Stimulated activated CD4-positive, alpha-beta T cell treated with anti-CD3 and anti-CD28 coated beads, Interleukin-12 subunit alpha, Interleukin-12 subunit beta, amount 100 ng/mL, for 24 hours (primary cell): ENCODE measurements at regions not wholly inside any gene's neighbourhood (a gene's known extent, or its start where the extent isn't known, plus 50 kb on each side); places are given as distances from the start of the nearest gene placed in this dataset.

Source experiments
- DNase-seq, 2 experiments: peaks; one replicate each; pipeline ENCODE4 v3.0.0-alpha.2; 2020; ENCODE audit warnings: low read depth in 2 of 2

DNA sequence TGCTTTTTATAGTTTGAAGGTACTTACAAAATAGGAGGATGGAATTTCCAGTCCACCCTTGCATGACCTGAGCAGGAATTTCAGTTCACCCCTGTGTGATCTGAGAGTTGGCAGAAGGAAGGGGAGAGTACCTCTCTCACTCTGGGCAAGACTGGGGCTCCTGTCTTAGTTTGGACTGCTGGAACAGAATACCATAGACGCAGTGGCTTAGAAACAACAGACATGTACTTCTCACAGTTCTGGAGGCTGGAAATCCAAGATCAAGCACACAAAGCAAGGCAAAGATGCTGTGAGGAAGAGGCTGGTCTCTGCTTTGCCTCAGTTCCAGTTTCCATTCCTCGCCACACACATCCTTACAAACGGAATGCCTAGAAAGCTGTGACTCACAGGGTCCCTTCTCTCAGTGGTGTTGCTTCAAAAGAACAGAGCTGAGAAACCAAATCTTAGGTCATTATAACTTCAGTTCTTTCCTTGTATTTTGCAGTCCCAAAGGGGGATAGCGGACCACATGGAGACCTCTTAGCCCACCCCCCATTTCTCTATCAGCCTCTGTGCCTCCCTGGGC is 108.8 kb upstream of the HAAO start:
- DNase-seq = no peak

DNA sequence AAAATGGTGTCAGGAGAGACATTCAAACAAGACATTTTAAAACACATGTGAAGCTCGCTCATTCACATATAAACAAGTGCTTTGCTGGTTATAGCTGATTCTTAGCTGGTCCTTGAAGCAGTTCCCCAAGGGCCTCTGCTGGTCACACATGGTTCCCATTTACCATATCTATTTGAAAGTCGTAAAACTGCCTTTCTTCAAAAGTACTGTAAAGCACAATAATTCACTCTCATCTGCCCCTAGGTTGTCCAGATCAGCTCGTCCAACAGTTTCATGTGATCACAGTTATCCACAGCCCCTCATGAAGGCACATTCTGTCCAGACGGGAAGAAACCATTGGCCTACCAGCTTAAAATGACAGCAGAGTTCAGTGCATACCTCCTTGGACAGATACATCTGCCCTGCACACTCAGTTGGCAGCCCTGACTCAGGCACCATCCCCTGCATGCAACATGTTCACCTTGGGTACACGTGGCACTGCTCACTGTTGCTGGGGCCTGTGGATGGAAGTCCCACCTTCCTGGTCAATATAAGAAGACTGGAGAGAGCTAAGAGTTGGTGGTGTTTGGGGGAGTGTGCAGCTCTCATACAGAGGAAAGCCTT is 108.0 kb upstream of the HAAO start:
- DNase-seq = no peak

DNA sequence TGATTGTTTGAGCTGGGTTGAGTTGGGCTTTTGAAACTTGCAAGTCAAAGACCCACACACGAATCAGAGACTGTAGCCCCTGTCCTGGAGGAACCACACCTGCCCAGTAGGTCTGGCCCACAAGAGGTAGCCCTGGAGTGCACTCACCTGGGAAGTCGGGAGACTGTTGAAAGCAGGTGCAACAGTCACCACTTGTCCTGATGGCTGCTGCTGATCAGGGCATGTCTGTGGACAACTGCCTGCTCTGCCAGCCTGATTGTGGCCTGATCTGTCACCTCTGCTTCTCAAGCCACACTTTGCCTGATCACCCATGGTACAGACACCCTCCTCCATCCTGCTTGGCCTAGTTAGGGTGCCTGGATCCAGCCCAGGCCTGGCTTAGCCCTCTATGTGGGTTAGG is 105.0 kb upstream of the HAAO start:
- DNase-seq = no peak

DNA sequence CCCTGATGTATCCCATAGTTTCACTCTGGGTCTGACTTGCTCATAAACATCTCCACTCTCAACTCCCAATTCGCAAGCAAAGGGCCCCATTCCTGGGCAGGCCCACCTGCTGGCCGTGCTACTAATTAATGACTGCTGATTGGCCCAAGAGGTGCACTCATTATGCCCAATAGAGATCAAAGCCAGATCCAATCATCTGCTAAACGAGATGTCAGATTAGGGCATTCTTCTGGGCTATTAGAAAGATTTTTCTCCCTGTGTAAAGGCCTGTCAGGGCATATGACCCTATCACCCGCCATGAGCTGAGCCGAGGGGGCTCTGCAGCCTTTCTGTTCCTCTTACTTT is 103.4 kb upstream of the HAAO start:
- DNase-seq = no peak

DNA sequence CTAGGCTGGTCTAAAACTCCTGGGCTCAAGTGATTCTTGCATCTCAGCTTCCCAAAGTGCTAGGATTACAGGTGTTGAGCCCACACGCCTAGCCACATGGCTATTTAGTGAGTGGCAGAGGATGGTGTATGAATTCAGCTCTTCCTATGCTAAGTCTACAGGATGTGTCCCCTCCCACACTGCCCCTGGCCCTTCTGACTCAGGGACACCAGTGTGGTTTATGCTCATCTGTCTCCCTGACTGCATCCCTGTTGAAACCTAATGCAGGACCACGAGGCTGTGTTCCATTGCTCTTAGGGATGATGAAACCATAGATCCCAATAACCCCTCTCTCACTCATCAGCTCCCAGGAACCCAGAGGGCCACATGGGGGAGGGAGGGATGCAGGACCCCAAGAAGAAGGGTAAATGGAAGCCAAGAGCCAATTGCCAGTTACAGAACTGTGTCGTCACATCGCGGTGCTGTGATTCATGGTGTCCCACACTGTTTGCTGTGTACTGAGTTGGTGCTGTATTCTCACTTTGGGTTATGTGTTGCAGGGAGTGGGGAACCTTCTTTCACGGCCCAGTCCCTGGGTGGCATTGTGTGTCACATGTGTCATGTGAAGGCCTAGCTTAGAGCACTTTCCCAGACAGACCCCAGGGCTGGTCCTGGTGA is 102.9 kb upstream of the HAAO start:
- DNase-seq = no peak

DNA sequence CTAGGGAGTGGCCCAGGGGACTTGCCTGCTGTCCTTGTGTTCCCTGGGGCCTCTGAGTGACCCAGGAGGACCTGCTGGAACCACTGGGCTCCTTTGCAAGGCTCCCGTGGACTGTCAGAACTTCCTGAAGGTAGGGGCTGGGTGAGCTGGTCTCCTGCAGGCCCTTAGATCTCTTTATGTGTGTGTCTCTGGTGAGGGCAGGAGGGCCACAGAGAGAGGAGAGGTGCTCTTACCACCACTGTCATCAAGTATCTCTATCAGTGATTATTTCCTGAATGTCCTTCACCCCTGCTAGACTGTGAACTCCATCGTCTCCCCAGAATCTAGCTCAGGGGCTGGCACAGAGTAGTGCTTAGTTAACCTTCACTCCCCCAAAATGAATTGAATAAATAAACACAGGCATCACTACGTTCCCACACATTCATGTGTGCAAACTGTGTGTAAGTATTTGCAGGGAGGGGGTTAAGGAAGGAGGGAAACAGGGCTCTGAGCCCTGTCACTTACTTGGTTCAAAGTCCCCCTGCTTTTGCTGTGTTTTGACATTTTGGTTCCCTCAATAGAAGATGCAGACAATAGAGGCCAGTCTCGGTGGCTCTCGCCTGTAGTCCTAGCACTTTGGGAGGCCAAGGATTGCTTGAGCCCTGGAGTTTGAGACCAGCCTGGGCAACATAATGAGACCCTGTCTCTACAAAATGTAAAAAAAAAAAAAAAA is 100.8 kb upstream of the HAAO start:
- no peak for DNase-seq

DNA sequence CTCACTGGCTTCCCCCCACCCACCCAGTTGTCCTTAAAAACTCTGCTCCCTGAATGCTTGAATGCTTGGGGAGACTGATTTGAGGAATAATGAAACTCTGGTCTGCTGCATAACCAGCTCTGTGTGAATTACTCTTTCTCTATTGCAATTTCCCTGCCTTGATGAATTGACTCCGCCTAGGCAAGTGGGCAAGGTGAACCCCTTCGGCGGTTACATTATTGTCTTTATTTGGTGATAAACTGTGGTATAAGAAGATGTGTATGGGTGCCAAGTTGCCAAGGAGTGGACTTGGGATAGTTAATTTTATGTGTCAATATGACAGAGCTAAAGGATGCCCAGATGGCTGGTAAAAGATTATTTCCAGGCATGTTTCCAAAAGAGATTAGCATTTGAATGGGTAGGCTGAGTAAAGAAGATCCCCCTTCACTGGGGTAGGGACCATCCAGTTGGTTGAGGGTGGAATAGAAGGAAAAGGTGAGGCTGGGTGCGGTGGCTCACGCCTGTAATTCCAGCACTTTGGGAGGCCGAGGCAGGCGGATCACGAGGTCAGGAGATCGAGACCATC is 98.5 kb upstream of the HAAO start:
- no peak for DNase-seq

DNA sequence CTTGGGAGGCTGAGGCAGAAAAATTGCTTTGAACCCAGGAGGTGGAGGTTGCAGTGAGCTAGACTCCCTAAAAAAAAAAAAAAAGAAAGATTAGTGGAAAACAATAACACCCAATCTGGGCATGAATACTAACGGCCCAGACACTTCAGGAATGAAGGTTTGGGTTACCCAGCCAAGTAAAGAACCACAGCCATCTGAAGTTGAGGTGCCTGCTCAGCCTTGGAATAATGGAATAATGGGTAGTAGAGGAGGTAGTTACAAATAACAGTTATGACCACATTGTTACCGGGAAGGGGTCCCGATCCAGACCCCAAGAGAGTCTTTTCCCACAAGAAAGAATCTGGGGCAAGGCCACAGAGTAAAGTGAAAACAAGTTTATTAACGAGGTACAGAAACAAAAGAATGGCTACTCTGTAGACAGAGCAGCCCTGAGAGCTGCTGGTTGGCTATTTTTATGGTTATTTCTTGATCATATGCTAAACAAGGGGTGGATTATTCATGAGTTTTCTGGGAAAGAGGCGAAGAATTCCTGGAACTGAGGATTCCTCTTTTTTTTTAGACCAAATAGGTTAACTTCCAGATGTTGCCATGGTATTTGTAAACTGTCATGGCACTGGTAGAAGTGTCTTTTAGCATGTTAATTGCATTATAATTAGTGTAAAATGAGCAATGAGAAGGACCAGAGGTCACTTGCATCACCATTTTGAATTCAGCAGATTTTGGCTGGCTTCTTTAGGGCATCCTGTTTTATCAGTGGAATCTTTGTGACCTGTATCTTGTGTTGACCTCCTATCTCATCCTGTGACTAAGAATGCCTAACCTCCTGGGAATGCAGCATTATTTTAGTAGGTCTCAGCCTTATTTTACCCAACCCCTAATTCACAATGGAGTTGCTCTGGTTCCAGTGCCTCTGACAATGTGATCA is 96.2 kb upstream of the HAAO start:
- no peak for DNase-seq

DNA sequence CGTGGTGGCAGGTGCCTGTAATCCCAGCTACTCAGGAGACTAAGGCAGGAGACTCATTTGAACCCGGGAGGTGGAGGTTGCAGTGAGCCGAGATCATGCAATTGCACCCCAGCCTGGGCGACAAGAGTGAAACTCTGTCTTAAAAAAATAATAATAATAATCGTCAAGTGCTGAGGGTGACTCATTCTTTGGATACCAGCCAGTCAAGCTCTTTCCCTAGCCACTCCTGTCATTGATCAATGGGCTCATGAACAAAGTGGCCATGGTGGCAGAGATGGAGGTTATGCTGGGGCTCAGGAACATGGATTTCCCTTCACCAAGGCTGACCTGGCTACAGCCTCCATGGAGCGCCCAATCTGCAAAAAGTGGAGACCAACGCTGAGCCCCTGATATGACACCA is 94.5 kb upstream of the HAAO start:
- DNase-seq = no peak

DNA sequence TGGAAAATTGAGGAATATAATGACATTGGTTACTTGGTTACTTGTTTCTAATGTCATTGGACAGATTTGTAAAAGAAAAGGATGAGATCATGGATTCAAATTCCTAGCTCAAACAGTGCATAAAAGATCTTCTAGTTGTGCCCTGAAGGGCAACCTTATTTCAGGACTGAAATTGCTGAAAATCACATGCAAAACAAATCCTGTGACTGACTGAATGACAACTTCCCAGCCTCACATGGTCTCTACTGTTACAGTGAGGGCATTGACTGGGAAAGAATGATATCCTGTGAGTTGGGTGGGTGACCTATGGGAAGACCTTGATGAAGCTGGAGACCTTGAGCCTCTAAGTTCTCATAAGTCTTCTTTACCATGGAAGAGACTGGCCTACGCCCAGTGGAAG is 90.4 kb upstream of the HAAO start:
- no peak for DNase-seq

DNA sequence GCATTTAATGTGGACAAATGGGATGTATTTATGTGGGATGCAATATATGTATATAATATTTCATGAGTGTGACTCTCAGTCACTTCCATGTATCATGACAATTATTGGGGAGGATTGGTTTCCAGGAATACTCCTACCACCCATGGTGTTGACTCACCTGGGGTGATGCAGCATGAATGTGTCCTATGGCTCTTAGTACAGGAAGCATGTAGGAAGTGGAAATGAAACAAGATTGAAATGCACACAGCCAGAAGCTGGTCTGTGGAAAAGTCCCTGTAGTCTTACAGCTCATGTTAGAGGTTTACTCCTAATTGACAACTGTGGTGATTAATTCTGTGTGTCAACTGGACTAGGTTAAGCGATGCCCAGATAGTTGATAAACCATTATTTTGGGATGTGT is 89.3 kb upstream of the HAAO start:
- no peak for DNase-seq

DNA sequence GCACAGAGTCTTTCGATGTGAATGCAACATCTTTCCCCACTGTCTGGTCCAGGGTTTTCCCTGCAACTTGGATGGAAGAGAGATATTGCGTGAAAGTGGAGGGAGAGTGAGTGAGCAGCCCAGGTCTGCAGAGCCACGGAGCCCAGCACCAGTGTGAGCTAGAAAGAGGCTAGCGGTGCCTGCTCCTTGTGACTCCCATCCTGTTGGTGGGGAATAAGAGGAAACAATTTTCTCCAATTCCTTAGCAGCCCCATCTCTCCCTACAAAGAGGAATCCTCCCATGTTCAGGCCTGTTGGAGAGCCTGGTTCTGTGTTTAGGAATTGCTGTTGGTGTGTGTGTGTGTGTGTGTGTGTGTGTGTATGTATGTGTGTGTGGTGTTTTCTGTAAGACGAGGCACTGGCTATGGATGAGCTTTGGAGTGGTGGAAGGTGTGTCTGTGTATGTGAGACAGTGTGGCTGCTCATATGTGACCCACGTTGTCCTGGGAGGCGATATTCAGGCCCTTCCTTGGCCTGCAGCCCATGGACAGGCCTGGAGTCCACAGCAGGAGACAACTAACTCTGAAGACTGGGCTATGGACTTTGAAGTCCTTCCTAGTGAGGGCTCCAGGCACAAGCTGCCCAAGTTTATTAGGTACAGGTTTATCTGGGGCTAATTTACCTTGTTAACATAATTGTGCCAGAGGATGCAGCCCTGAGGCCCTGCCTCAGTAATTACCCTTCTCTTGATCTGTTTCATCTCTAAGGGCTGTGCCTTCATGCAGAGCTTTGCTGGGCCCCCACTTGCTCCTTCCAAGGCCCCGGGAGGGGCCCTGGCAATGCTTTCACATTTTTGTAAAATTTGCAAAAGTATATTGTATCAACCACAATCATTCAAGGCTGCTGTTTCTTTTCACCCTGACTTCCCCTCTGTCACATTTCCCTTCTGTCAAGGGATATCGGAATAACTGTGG is 88.6 kb upstream of the HAAO start:
- DNase-seq = no peak

DNA sequence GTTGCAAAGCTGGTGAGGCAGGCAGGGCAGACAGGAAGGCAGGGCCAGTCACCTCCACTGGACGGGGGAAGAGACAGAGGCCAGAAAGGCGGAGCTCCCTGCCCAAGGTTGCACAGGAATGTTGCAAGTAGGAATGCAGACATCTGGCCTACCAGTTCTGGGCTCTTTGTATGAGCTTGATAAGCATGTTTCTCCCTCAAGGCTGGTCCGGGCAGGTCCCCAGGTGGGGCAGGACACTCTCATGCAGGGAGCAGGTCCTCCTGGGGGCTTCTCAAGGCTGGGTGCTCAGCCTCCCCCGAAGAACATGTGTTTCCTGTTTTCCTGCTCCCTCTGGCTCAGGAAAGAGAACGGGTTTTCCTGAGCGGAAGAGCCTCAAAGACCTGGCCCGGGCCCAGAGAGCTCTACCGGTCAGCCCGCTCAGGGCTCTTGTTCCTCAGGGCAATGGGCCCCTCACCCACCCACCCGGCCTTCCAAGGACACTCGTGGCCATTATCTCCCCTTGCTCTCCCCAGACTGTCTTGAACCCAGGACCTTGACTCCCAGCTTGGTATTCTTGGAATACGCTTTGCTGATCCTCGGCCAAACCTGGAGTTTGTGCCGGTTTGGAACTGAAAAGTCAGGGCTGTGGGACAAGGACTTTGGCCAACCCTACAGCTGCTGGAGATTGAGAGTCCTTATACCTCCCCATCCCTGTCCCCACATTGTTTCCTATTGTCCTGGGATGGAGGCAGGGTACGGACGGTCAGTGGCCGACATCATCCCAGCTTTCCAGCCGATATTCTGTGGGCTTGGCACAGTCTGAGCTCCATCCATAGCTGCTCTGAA is 87.7 kb upstream of the HAAO start:
- no peak for DNase-seq

DNA sequence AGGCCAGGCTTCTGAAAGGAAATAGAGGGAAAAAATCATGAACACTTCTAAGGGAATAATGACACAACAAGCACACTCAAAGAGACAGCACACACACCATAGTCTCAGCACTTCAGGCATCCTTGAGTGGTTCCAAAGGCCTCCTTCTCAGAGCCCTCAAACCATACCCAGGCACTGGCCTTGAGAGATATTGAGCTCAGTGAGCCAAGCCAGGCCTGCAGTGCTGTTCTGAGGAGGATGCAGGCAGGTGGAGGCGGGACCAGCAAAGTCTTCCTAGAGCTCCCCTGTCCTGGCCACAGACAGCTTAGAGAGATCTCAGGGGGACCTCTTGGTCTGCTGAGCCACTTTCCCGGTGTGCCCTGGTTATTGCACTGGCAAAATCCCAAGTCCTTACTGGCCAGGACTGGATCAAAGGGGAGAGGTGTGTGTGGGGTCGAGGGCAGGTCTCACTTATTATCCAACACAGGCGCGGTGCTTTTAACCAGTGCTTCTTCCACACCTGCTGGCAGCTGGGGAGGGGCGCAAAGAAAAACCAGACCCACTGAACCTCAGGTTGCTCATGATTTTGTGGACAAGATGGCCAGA is 86.8 kb upstream of the HAAO start:
- no peak for DNase-seq

DNA sequence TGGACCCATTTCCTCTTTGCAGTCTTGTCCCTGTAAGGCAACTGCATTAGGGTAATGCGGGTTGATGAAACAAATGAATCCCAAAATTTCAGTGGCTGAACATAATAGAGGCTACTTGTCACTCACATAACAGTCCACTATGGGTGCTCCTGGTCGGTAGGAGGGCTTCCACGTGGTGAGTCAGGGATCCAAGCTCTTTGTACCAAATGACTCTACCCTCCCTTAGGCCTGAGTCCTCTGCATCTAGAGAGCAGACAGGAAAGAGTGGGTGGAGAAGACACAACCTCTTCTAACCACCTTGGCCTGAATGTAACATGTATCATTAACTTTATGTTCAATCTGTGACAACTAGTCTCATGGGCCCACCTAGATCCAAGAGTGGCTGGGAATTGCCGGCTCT is 86.2 kb upstream of the HAAO start:
- DNase-seq = no peak

DNA sequence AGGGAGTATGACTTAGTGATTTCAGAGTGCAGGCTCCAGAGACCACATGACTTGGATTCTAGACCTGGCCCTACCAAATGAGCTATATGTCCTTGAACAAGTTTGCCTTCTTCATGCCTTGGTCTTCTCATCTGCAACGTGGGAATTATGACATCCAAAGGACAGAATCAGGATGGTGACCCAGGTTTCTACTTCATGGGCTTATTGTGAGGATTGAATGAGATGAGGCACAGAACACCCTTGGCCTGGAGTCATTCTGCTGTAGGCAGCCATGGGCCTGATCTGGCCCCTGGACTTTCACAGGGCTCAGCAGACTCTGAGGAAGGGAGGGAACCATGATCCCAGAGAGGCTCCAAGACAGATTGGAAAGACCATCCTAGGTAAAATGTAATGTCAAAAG is 85.6 kb upstream of the HAAO start:
- DNase-seq = no peak

DNA sequence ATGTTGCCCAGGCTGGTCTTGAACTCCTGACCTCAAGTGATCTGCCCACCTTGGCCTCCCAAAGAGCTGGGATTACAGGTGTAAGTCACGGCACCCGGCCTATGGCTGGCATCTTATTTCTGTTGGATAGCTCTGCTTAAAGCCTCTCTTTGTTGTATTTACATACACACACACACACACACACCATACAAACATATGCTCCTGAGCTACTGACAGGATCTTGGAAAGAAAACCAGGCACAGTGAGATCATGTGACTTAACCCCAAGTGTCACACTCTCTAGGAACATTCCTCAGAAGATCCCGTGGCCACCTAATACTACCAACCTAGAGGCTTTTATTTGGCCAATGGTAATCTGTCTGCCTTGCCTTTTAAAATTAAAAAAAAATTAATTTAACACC is 85.1 kb upstream of the HAAO start:
- DNase-seq = no peak

DNA sequence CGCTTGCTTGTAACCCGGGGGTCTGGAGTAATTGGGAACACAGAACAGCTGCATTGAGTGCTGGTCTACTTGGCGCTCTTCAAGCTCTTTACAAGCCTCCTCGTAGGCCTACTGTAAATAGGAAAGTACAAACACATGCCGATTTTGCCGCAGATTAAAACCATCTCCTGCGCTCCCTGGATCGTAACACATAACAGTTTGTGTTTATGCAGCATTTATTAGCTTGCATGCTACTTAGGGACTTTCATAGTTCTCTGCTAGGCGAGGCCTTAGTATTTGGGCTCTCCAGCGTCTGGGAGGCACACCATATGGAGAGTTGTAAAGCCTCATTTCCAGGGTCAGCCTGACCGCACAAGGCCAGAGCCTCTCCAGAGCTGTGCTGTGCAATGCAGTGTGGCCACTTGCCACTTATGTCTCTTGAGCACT is 84.0 kb upstream of the HAAO start:
- no peak for DNase-seq

DNA sequence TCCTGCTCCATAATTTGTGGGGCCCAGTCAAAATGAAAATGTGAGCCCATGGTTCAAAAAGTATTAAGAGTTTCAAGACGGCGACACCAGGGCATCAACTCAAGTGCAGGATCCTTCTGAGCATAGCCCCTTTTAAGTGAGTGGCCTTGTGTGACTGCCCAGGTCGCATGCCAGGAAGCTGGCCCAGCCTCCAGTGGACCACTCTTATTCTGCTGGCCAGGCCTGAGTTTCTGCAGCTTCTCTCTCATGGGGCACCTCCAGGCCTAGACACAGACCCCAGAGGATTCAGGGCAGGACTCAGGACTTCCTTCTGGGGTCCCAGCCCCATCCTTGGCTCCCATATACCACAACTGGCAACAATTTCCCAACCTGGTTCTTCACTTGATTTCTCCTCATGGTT is 83.5 kb upstream of the HAAO start:
- DNase-seq = no peak
